Endothelial cell of umbilical vein (primary cell): ENCODE measurements at regions not wholly inside any gene's neighbourhood (a gene's known extent, or its start where the extent isn't known, plus 50 kb on each side); places are given as distances from the start of the nearest gene placed in this dataset.

Experiments
- BruUV-seq: library from RNA; stranded (reverse); fragments of 400-500 nt; replicated peaks from 2 replicates; lab custom pipeline; 2021; lab: Mats Ljungman, UMichigan
- CTCF ChIA-PET: fragments of 300-600, 350-600 bp; sonication (Branson Sonifier 250); formaldehyde crosslinking; loops from one replicate; lab custom pipeline; 2021; ENCODE audit warnings: antibody characterized with exemption, inconsistent platforms; lab: Charles Lee
- POLR2A ChIA-PET: fragments of 300-600, 350-600 bp; sonication (Branson Sonifier 250); formaldehyde crosslinking; loops from one replicate; lab custom pipeline; 2021; ENCODE audit warnings: antibody characterized with exemption, inconsistent platforms; lab: Charles Lee
- DNase-seq: peaks from one replicate; pipeline ENCODE4 v3.0.0-alpha.2; 2011; ENCODE audit warnings: low read depth, low spot score
- FAIRE-seq: peaks from 2 replicates; lab custom pipeline; 2011; peaks lifted over from hg19 to GRCh38; lab: Jason Lieb, UNC
- H2AFZ ChIP-seq: 2 replicates; pipeline ENCODE4 v1.6.0; 2012; ENCODE audit warnings: low read depth, low read length, control low read depth, inconsistent platforms
- H3K27ac ChIP-seq: 2 replicates; pipeline ENCODE4 v1.5.1; 2011; ENCODE audit warnings: low read depth, mild to moderate bottlenecking, control low read depth, low read length, moderate library complexity; ENCODE audit not compliant: insufficient read depth
- H3K27me3 ChIP-seq, 2 experiments: 2 replicates each; pipeline versions ENCODE4 v1.6.0 to v1.6.1; 2011; ENCODE audit warnings: low read length in 2 of 2, mixed read lengths in 1 of 2; ENCODE audit not compliant: control insufficient read depth in 2 of 2, insufficient read depth in 2 of 2
- H3K36me3 ChIP-seq, 2 experiments: 2 replicates in 1 of 2; 3 replicates in 1 of 2; pipeline ENCODE4 v1.5.1; 2011; ENCODE audit warnings: low read length in 2 of 2, mild to moderate bottlenecking in 1 of 2, moderate library complexity in 1 of 2; ENCODE audit not compliant: control insufficient read depth in 2 of 2, insufficient read depth in 2 of 2; ENCODE audit errors: extremely low read depth in 1 of 2
- H3K4me1 ChIP-seq: 3 replicates; pipeline ENCODE4 v1.5.1; 2011; ENCODE audit warnings: mild to moderate bottlenecking, low read length; ENCODE audit not compliant: control insufficient read depth, insufficient read depth; ENCODE audit errors: extremely low read depth
- H3K4me2 ChIP-seq: 2 replicates; pipeline ENCODE4 v1.6.1; 2011; ENCODE audit warnings: low read length, control low read depth, mixed read lengths; ENCODE audit not compliant: insufficient read depth
- H3K4me3 ChIP-seq, 3 experiments: fragments of 200-600 bp in 1 of 3; sonication (generic), shearing (Covaris generic) in 1 of 3; replicated peaks in 1 of 3; 2 replicates each; pipeline ENCODE4 v1.5.1; 2011 to 2016; ENCODE audit warnings: control low read depth in 3 of 3, low read length in 3 of 3, mild to moderate bottlenecking in 2 of 3, inconsistent platforms in 1 of 3, low read depth in 1 of 3, moderate library complexity in 1 of 3; ENCODE audit not compliant: insufficient read depth in 1 of 3
- H3K79me2 ChIP-seq: 2 replicates; pipeline ENCODE4 v1.6.0; 2012; ENCODE audit warnings: low read length, inconsistent platforms; ENCODE audit not compliant: control insufficient read depth, insufficient read depth
- H3K9ac ChIP-seq: replicated peaks from 2 replicates; pipeline ENCODE3; 2011; ENCODE audit warnings: low read length, control low read depth; ENCODE audit not compliant: insufficient read depth; ENCODE audit errors: extremely low read depth
- H3K9me1 ChIP-seq: replicated peaks from 3 replicates; pipeline ENCODE4 v1.6.0; 2011; ENCODE audit warnings: mild to moderate bottlenecking, low read length; ENCODE audit not compliant: control insufficient read depth, insufficient read depth; ENCODE audit errors: extremely low read depth
- H3K9me3 ChIP-seq: replicated peaks from 2 replicates; pipeline ENCODE4 v1.5.1; 2012; ENCODE audit warnings: low read length, inconsistent platforms; ENCODE audit not compliant: control insufficient read depth, insufficient read depth
- H4K20me1 ChIP-seq: replicated peaks from 2 replicates; pipeline ENCODE3; 2011; ENCODE audit warnings: mild to moderate bottlenecking, low read length; ENCODE audit not compliant: control insufficient read depth, insufficient read depth; ENCODE audit errors: extremely low read depth
- EZH2 ChIP-seq: IDR thresholded peaks from 2 replicates; pipeline ENCODE4 v1.6.1; 2012; ENCODE audit warnings: borderline replicate concordance, low read depth, mild to moderate bottlenecking, moderate library complexity, low read length, inconsistent platforms; ENCODE audit not compliant: severe bottlenecking
- FOS ChIP-seq: IDR thresholded peaks from 2 replicates; pipeline ENCODE4 v1.6.1; 2011; ENCODE audit warnings: mild to moderate bottlenecking, low read length, moderate library complexity, borderline replicate concordance; ENCODE audit not compliant: insufficient read depth
- GATA2 ChIP-seq: IDR thresholded peaks from 2 replicates; pipeline ENCODE4 v1.7.0; 2011; ENCODE audit warnings: low read depth, mild to moderate bottlenecking, moderate library complexity, mixed read lengths, low read length; ENCODE audit not compliant: insufficient read length, insufficient read depth
- JUN ChIP-seq: IDR thresholded peaks from 2 replicates; pipeline ENCODE4 v1.6.1; 2011; ENCODE audit warnings: borderline replicate concordance, low read depth; ENCODE audit not compliant: insufficient read length, insufficient read depth
- MYC ChIP-seq: IDR thresholded peaks from one replicate; pipeline ENCODE4 v1.6.1; 2011; ENCODE audit warnings: mild to moderate bottlenecking, low read depth, low read length
- POLR2A ChIP-seq: IDR thresholded peaks from 2 replicates; pipeline ENCODE4 v1.6.1; 2012; ENCODE audit warnings: low read depth, mild to moderate bottlenecking, control low read depth, low read length
- POLR2AphosphoS5 ChIP-seq: IDR thresholded peaks from 2 replicates; pipeline ENCODE4 v1.6.1; 2012; ENCODE audit warnings: low read depth, mild to moderate bottlenecking, control low read depth, low read length, moderate library complexity; ENCODE audit not compliant: insufficient read depth
- dilution Hi-C: fragments of 300-500 bp; cut with MboI; formaldehyde crosslinking; loops from one replicate; pipeline ENCODE4 v1.15.0; 2019; ENCODE audit warnings: low sequenced_read_pairs; ENCODE audit not compliant: extremely low pct_ligation_motif_present
- intact Hi-C: fragments of 100-400 bp; cut with micrococcal nuclease; formaldehyde crosslinking; loops from one replicate; pipeline ENCODE4 v1.10.0; 2022
- TF ChIP-seq, protein P1 (sequence below): IDR thresholded peaks from 2 replicates; pipeline ENCODE4 v1.6.1; 2011; ENCODE audit not compliant: insufficient read depth, insufficient read length
- TF ChIP-seq, protein P2 (sequence below), 2 donors: IDR thresholded peaks; 1 replicate in 1 of 2; 2 replicates in 1 of 2; pipeline ENCODE4 v1.5.1; 2011; ENCODE audit warnings: low read length in 2 of 2, mild to moderate bottlenecking in 2 of 2, moderate library complexity in 2 of 2, control low read depth in 1 of 2, inconsistent platforms in 1 of 2, low read depth in 1 of 2; ENCODE audit not compliant: insufficient read depth in 1 of 2; ENCODE audit errors: extremely low read depth in 1 of 2

DNA sequence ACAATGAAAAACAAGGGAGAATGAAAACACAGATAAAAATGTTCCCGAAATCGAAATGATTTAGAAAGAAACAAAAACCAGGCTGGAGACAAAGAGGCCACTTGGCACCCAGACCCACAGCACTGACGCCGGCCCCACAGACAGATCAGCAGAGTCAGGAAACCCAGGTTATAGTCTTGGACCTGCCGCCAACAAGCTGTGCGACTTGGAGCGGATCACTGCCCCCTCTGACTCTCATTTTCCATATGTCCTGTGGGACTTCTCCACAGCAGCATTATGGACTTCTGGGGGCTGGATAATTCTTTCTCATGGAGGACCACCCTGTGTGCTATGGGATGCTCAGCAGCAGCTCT, 72.4 kb downstream of the MATN1 start:
- H4K20me1 ChIP-seq: no peaks in the 10 kb centered on the region
- H3K27me3 ChIP-seq: no peaks in the 10 kb centered on the region
- dilution Hi-C loops (no loop called here), intact Hi-C loops (no loop called here)
- CTCF ChIA-PET: no interaction called here
- no TSS peak for BruUV-seq
- no peaks in the 10 kb centered on the region for H3K79me2 ChIP-seq
- H3K9me3 ChIP-seq: no peaks in the 10 kb centered on the region
- H3K4me3 ChIP-seq: no peak overlapping the region
- H3K27ac ChIP-seq: no peak overlapping the region
- H3K4me1 ChIP-seq: no peaks in the 10 kb centered on the region
- DNase-seq: no peak
- no peak overlapping the region for H2AFZ ChIP-seq
- POLR2A ChIA-PET: no interaction called here
- no peaks in the 10 kb centered on the region for H3K36me3 ChIP-seq
- no peak overlapping the region for H3K4me2 ChIP-seq
- H3K9ac ChIP-seq: no peak overlapping the region
- no peaks in the 10 kb centered on the region for H3K9me1 ChIP-seq
- no peak for FAIRE-seq
- TF ChIP-seq GATA2: no peak
- TF ChIP-seq EZH2: no peak
- no peak for TF ChIP-seq POLR2AphosphoS5
- no peak for TF ChIP-seq MYC
- TF ChIP-seq, protein P1, sequence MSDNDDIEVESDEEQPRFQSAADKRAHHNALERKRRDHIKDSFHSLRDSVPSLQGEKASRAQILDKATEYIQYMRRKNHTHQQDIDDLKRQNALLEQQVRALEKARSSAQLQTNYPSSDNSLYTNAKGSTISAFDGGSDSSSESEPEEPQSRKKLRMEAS: no peak
- TF ChIP-seq POLR2A: no peak
- TF ChIP-seq, protein P2, sequence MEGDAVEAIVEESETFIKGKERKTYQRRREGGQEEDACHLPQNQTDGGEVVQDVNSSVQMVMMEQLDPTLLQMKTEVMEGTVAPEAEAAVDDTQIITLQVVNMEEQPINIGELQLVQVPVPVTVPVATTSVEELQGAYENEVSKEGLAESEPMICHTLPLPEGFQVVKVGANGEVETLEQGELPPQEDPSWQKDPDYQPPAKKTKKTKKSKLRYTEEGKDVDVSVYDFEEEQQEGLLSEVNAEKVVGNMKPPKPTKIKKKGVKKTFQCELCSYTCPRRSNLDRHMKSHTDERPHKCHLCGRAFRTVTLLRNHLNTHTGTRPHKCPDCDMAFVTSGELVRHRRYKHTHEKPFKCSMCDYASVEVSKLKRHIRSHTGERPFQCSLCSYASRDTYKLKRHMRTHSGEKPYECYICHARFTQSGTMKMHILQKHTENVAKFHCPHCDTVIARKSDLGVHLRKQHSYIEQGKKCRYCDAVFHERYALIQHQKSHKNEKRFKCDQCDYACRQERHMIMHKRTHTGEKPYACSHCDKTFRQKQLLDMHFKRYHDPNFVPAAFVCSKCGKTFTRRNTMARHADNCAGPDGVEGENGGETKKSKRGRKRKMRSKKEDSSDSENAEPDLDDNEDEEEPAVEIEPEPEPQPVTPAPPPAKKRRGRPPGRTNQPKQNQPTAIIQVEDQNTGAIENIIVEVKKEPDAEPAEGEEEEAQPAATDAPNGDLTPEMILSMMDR (IDR thresholded peaks at IDR 0.05; ENCODE audit: extremely low read depth in 1 of 2, insufficient read depth in 1 of 2, low read depth in 1 of 2, low read length in 2 of 2): no peak
- no peak for TF ChIP-seq JUN
- TF ChIP-seq FOS: no peak
